Esophagus muscularis mucosa (tissue), 3 donors: ENCODE measurements at regions not wholly inside any gene's neighbourhood (a gene's known extent, or its start where the extent isn't known, plus 50 kb on each side); places are given as distances from the start of the nearest gene placed in this dataset.

ENCODE experiments used
- CTCF ChIP-seq, 3 experiments: fragments of 200-600 bp in 2 of 3; fragments of 450-650 bp in 1 of 3; sonication (generic) in 2 of 3; IDR thresholded peaks; one replicate each; pipeline ENCODE4 v1.5.1; 2017 to 2019; ENCODE audit warnings: antibody characterized with exemption in 3 of 3, mild to moderate bottlenecking in 2 of 3, moderate library complexity in 1 of 3
- POLR2A ChIP-seq: fragments of 450-650 bp; IDR thresholded peaks from one replicate; pipeline ENCODE4 v1.6.1; 2017; ENCODE audit warnings: antibody characterized with exemption, moderate library complexity, mild to moderate bottlenecking, low read depth
- POLR2AphosphoS5 ChIP-seq, 2 donors: sonication (generic); formaldehyde crosslinking; IDR thresholded peaks; one replicate each; pipeline ENCODE4 v1.6.1; 2017; ENCODE audit warnings: antibody characterized with exemption in 2 of 2

- TF ChIP-seq CTCF (IDR thresholded peaks at IDR 0.05) (no peak), POLR2A (no peak), POLR2AphosphoS5 (IDR thresholded peaks at IDR 0.05) (no peak)
These were observed 232.3 kb downstream of the OSR1 start for GRCh38 chr2:19125901-19126680.
